ENCODE measurements at regions not wholly inside any gene's neighbourhood (a gene's known extent, or its start where the extent isn't known, plus 50 kb on each side); places are given as distances from the start of the nearest gene placed in this dataset.

GRCh38 chr4:30783751-30784150, 63.6 kb downstream of the PCDH7 start:
- DNase-seq = no peak

GRCh38 chr4:30789219-30789671, 69.1 kb downstream of the PCDH7 start:
- DNase-seq = no peak

- DNase-seq = no peak
These were observed 70.0 kb downstream of the PCDH7 start for GRCh38 chr4:30790123-30790522.

GRCh38 chr4:30790998-30791397, 70.8 kb downstream of the PCDH7 start:
- no peak for DNase-seq

GRCh38 chr4:30792601-30793000, 72.4 kb downstream of the PCDH7 start:
- no peak for DNase-seq

GRCh38 chr4:30801876-30802275, 81.7 kb downstream of the PCDH7 start:
- no peak for DNase-seq

GRCh38 chr4:30802622-30803323, 82.6 kb downstream of the PCDH7 start:
- peak; percentile 82 for DNase-seq

GRCh38 chr4:30808276-30808675, 88.1 kb downstream of the PCDH7 start:
- DNase-seq = no peak

- no peak for DNase-seq
These were observed 91.1 kb downstream of the PCDH7 start for GRCh38 chr4:30811296-30811695.

- DNase-seq = no peak
These were observed 95.5 kb downstream of the PCDH7 start for GRCh38 chr4:30815685-30816084.

GRCh38 chr4:30817447-30817846, 97.3 kb downstream of the PCDH7 start:
- no peak for DNase-seq

GRCh38 chr4:30818541-30818940, 98.4 kb downstream of the PCDH7 start:
- no peak for DNase-seq

- no peak for DNase-seq
These were observed 101.1 kb downstream of the PCDH7 start for GRCh38 chr4:30821275-30821674.

- no peak for DNase-seq
These were observed 101.9 kb downstream of the PCDH7 start for GRCh38 chr4:30821859-30822612.

- DNase-seq = no peak
These were observed 102.9 kb downstream of the PCDH7 start for GRCh38 chr4:30822911-30823551.

GRCh38 chr4:30825008-30825770, 105.0 kb downstream of the PCDH7 start:
- DNase-seq = no peak

- DNase-seq = no peak
These were observed 108.2 kb downstream of the PCDH7 start for GRCh38 chr4:30828264-30828926.

- DNase-seq = no peak
These were observed 112.5 kb downstream of the PCDH7 start for GRCh38 chr4:30832639-30833038.

GRCh38 chr4:30833206-30833605, 113.0 kb downstream of the PCDH7 start:
- no peak for DNase-seq

GRCh38 chr4:30835044-30835443, 114.9 kb downstream of the PCDH7 start:
- DNase-seq = no peak

GRCh38 chr4:30836231-30836630, 116.1 kb downstream of the PCDH7 start:
- no peak for DNase-seq

- DNase-seq = no peak
These were observed 117.0 kb downstream of the PCDH7 start for GRCh38 chr4:30837131-30837539.

Data from skin of body (tissue), 1 donor.